GM18951 (cell line): ENCODE measurements at regions not wholly inside any gene's neighbourhood (a gene's known extent, or its start where the extent isn't known, plus 50 kb on each side); places are given as distances from the start of the nearest gene placed in this dataset.
"Not testable (repeated sequence)": the region's sequence is repeated elsewhere in the genome, so short reads cannot be mapped to it uniquely, and the experiment has no call there.

Source experiments
- POLR2A ChIP-seq: IDR thresholded peaks from 4 replicates; pipeline ENCODE4 v1.6.1; 2011; ENCODE audit warnings: mild to moderate bottlenecking; ENCODE audit not compliant: insufficient read length, insufficient read depth; ENCODE audit errors: extremely low read depth
- in situ Hi-C: fragments of 300-500 bp; cut with MboI; formaldehyde crosslinking; loops from one replicate; pipeline ENCODE4 v1.12.0; 2022; ENCODE audit warnings: low sequenced_read_pairs, mixed read lengths, inconsistent platforms; ENCODE audit not compliant: unreplicated experiment

- in situ Hi-C loops = no loop called here
- no peak for TF ChIP-seq POLR2A
Observed at GRCh38 chrX:40863671-40864070, 128.3 kb upstream of the MED14 start.

DNA sequence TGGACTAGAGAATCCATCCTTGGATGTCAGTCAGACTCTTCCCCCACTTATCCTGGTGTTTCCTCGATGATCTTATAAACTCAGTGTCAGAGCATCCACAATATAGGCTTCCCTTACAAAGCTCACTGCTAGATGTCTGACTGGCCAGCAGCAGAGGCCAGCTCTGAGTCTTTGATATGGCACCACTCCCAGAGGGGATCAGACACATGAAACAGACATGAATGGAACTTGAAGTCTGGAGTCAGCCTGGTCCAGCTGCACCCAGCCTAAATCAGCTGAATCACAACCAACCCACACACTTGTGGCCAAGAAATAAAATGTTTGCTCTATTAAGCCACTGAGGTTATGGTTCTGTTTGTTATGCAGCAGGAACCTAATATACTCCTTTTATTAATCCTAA, 129.6 kb upstream of the MED14 start:
- in situ Hi-C loops = no loop called here
- no peak for TF ChIP-seq POLR2A

GRCh38 chrX:40866893-40867292, 131.6 kb upstream of the MED14 start:
- TF ChIP-seq POLR2A = no peak

GRCh38 chrX:40867352-40867751, 132.0 kb upstream of the MED14 start:
- TF ChIP-seq POLR2A = no peak
- in situ Hi-C loops = no loop called here

More at GRCh38 chrX:40866893-40867292, 131.6 kb upstream of the MED14 start:
- in situ Hi-C loops = no loop called here

DNA sequence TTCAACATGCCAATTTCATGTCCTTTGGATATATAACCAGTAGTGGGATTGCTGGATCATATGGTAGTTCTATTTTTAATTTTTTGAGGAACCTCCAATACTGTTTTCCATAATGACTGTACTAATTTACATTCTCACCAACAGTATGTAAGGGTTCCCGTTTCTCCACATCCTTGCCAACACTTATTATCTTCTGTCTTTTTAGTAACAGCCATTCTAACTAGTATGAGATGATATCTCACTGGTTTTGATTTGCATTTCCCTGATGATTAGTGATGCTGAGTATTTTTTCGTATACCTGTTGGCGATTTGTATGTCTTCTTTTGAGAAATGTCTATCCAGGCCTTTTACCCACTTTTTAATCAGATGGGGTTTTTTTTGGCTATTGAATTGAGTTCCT, 133.5 kb upstream of the MED14 start:
- no peak for TF ChIP-seq POLR2A
- in situ Hi-C loops = no loop called here

DNA sequence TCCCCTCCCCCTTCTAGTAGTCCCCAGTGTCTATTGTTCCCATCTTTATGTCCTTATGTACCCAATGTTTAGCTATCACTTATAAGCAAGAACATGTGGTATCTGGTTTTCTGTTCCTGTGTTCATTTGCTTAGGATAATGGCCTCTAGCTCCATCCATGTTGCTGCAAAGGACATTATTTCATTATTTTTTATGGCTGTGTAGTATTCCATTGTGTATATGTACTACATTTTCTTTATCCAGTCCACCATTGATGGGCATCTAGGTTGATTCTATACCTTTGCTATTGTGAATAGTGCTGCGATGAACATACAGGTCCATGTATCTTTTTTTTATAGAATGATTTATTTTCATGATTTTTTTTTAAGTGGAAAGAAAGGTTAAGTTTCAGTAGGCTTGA, 135.6 kb upstream of the MED14 start:
- in situ Hi-C loops = not testable (repeated sequence)

DNA sequence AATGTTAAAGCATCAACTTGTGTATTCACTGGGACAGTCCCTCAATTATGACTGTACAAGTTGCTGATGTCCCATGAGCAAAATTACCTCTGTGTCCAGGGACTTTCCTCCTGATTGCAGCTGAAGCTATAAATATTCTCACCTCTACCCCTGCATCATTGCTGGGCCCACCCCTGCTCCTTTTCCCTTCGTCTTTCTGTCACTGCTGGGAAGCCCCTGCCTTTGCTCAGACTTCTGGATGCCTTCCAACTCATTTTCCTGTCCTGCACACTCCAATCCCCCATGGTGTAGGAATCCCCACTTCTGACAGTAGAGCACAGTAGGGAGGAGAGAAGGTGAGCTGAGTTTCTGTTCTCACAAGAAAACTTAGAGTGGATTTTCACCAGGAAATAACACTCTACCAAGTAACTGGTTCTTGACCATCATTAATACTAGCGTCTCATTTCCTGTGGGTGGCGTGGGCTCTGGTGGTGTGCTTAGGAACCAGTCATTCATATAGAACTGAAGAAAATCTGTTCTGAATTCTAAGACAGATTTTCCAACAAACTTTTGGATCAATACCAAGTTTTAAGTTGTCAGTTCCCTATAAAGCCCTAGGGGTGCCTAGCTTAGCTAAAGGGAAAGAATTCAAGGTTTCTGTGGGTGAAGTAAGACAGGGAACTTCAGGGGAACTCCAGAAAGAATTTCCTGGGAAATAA, 136.2 kb upstream of the MED14 start:
- in situ Hi-C loops = no loop called here
- no peak for TF ChIP-seq POLR2A

GRCh38 chrX:40872351-40872750, 137.0 kb upstream of the MED14 start:
- no peak for TF ChIP-seq POLR2A
- in situ Hi-C loops = no loop called here

DNA sequence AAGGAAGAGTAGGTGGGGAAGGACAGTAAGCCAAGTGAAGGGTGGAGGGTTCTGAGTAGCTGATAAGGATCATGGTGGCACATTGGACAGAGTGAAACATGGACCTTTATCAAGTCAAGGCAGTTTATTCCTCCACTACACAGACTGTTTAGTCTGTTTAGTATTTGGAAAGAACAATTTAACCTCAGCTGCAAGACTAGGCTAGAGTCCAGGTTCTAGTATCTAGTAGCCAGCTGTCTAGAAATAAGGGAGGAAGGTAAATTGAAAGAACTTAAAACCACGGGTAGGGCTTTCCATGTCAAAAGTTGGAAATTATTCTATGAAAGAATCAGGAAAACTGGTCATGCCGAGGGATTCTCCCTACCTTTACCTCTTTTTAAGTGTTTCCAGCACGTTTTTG, 140.1 kb upstream of the MED14 start:
- TF ChIP-seq POLR2A = no peak
- in situ Hi-C loops = no loop called here

DNA sequence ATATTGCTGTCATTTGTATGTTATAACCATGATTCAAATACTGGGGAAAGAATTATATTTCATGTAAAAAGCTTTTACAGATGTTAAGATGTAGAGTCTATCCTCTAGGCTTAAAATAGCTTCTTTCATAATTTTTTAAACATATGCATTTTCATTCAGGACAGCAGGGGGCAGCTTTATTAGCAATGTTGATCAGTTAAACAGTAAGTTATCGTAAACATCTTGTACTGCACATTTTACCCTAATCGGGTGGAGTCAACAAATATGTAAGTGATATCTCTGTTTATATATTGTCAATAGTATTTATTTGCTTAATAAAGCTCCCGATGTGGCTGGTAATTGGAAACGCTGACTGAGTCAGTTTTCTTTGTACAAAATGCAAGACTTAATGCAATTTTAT, 142.5 kb upstream of the MED14 start:
- no peak for TF ChIP-seq POLR2A
- in situ Hi-C loops = no loop called here

DNA sequence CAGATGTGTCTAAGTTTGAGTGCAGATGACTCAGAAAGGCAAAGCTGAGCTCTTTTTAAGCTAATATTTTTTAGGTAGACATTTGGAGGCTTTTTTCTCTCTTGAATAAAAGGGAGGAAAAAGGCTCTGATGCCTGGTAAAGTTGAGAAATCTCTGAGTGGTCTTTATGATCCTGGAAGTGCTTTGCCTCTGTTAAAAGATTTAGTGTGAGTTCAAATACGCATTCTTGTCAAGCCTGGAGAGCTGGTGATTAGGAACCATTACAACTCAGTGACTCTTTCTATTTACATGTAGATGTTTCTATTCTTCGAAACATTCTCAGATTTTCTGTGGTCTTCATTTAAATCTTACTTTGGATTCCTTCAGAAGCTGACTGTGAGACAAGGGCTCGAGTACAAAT, 143.4 kb upstream of the MED14 start:
- TF ChIP-seq POLR2A = no peak
- in situ Hi-C loops = no loop called here

GRCh38 chrX:40879172-40879571, 143.8 kb upstream of the MED14 start:
- in situ Hi-C loops = not testable (repeated sequence)

- no peak for TF ChIP-seq POLR2A
- in situ Hi-C loops = no loop called here
Observed at GRCh38 chrX:40880712-40881111, 145.4 kb upstream of the MED14 start.

DNA sequence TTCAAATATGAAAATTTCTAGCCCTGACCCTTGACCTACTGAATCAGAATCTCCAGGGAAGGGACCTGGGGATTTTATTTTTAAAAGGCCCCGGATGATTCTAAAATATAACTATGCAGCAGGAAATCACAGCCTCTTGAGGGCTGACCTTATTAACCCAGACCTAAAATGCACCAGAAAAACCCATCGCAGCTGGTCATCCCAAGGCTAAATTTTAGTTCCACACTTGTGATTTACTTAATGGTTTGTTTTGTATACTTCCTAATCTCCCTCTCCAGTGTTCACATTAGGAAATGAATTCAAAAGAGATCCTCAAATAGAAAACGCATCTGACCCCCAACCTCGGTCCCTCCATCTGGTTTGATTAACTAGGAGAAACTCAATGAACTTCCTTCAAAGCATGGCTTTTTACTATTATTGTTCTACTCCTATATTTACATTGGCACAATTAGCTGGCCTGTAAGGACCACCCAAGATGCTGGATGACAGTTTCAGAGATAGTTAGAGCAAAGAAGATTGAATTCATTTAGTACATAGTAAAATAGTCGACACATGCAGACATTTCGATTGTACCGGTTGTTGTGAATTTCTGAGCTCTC, 147.8 kb upstream of the MED14 start:
- in situ Hi-C loops = no loop called here
- no peak for TF ChIP-seq POLR2A

DNA sequence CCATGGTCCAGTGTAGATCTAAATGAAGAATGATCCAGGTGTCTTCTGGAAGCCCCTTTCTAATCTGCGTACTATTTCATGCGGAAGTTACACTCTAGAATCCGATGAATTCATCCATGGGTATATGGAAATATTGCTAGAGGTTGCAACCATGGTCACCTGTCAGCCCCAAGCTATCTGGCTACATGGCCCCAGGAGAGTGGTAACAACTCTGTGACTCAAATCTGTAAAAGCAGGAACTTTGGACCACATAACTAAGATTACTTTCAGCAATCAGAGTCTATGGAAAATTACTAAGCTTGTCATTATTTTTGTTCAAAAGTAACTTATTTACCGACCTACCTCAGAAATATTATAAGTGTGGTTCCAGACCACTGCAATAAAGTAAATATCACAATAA, 150.6 kb upstream of the MED14 start:
- in situ Hi-C loops = no loop called here
- TF ChIP-seq POLR2A = no peak

DNA sequence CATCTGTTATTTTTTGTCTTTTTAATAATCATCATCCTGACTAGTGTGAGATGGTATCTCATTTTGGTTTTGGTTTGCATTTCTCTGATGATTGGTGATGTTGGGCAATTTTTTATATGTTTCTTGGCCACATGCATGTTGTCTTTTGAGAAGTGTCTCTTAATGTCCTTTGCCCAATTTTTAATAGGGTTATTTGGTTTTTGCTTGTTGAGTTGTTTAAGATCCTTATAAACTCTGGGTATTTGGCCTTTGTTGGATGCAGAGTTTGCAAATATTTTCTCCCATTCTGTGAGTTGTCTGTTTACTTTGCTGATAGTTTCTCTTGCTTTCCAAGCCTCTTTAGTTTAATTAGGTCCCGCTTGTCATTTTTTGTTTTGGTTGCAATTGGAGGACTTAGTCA, 152.1 kb upstream of the MED14 start:
- TF ChIP-seq POLR2A = no peak
- in situ Hi-C loops = no loop called here
